Stimulated activated CD4-positive, alpha-beta T cell treated with anti-CD3 and anti-CD28 coated beads, Interleukin-2, amount 100 ng/mL, for 4 hours (primary cell): ENCODE measurements at regions not wholly inside any gene's neighbourhood (a gene's known extent, or its start where the extent isn't known, plus 50 kb on each side); places are given as distances from the start of the nearest gene placed in this dataset.

Experiments used
- DNase-seq: peaks from one replicate; pipeline ENCODE4 v3.0.0-alpha.2; 2020; ENCODE audit warnings: low read depth

DNA sequence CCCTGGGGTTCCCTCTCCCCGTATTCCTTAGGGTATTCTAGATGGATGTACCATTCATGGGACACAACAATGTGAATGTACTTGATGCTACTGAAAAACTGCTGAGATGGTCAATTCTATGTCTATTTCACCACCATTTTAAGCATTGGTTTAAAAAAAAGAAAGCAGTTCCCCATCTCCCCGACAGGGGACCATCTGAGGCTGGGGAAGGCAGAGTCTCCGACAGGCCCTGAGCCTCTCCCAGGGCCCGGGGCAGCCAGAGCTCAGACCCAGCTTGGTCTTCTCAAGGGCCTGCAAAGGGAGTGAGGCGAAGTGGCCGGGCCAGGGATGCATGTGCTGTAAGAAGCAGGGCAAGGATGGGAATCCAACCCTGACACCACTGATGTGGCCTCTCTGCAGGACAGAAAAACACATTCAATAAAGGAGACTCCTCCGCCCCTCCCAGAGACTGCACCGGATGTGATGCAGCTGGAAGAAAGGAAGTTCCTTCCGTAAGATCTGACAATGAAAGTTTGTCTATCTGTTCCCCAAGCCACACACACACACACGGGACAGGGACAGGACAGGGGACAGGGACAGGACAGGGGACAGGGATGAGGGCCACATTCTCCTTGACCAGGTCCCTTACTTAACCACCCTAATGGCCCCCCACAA lies 234.1 kb downstream of the BCL11B start:
- DNase-seq, result no peak

DNA sequence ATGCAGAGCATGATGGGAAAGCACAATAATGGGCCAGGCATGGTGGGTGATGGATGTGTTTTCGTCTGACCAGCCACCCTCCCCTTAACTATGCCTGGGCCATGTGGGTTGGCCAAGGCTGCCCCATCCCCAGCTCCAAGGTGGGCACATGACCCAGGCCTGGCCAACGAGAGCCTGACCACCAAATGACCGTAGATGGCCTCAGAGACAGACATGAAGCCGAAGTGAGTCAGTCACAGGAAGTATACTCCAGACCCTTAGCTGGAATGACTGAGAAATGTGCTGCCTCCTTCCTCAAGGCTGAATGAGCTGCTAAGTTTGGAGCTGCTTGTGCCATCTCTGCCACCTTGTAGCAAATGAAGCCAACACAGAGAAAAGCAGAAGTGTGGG lies 233.6 kb downstream of the BCL11B start:
- DNase-seq, result no peak

DNA sequence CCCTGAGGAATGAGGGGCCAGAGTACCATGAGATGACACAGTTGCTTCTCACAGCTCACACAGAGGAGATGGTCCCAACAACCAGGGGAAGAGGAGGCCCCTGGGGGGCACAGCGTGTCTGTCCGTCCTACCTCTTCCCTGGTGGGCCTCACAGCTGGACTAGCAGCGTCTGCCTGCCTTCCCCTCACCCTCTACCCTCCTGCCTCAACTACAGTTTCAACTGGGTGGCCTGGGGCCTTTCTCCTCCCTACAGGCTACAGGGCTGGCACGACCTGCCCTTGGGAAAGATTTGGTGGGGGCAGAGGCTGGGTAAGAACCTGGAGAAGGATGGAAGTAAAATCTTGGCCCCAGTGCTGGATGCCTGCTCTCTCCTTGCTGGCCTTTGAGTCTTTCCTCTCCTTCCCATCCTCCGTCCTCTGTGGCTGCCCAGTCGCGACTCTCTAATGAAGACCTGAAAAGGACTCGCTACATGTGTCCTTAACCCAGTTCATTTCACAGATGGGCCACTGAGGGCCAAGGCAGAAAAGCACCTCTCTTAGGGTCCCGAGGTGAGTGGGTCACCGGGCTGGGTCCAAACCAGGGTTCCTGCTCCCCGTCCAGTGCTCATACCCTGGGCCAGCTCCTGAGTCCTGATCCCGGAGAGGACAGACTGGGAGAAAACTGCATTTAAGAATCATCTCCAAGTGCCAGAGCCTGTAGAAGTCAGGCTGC lies 232.5 kb downstream of the BCL11B start:
- DNase-seq, result no peak

DNA sequence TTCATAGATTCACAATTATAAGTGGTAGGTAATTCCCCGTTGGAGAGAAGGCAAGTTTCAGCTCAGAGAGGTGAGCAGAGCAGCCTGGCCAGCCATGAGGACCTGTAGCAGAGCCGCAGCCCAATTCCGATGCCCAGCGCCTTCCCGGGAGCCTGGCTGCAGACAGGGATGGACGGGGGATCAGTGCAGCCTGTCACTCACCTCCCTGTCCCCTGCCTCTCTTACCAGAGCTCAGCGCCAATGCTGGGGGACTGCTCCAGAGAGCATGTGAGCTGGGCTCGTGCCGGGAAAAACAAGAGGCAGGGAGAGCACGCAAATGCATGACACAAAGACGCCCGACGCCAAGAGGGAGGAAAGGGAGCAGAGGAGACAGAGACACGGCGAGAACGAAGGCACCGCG lies 231.9 kb downstream of the BCL11B start:
- no peak for DNase-seq

DNA sequence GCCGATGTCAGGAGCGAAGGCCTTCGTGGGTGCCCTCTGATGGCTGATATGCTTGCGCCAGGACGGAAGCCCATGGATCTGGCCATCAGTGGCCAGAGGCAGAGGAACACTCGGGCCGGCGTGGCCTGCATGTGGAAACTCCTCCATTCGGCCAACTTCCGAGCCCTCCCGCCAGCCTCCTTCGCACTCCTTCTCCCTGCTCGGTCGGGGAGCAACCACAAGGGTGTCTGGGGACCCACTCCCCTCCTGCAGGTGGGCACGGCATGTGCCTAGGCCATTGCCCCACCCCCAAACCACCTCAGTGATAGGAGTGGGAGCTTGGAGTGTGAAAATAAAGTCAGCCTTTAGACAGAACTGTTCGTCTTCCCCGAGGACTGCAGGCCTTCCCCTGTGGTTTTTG lies 231.3 kb downstream of the BCL11B start:
- no peak for DNase-seq

DNA sequence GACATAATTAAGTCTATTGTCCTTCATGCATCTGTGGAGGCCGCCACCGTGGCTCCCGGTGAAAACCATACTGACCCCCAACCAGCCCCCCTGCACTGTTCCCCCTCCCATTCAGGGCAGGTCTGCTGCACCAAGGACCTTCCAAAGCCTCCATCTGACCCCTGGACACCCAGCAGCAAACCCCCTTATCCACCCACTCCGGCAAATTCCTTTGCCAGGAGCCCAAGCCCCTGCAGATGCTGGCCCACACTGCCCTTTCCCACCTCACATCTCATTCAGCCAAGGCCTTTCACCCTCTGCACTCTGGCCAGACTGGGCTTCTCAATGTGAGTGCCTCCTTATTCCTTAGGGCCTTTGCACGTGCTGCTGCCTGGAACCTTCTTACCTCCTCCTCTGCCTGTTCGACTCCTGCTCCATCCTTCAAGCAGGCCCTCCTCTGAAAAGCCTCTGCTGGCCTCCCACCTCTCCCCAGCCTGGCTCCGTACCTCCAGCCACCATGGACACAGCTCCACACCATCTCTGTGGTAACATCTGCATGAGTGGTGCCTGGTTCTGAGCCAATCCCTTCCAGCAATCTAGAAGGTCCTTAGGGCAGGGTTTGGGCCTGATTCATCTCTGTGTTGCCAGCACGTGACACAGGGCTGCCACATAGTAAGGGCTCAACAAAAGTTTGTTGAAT lies 230.7 kb downstream of the BCL11B start:
- no peak for DNase-seq

DNA sequence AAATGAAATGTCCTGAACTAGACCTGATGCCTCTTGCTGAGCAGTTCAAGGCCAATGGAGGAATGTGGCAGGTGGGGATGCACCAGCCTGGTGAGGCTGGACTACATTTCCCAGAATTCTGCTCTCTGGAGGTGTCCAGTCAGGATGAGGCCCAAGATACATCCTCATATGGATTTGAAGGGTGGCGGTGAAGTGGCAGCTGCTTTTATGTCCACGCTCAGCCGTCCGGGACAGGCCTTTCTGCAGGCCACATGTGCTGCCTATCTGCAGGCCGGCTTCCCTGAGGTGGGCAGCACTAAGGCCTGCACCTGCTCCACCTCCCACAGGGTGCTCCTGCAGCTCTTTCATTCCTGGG lies 230.2 kb downstream of the BCL11B start:
- DNase-seq, result no peak

DNA sequence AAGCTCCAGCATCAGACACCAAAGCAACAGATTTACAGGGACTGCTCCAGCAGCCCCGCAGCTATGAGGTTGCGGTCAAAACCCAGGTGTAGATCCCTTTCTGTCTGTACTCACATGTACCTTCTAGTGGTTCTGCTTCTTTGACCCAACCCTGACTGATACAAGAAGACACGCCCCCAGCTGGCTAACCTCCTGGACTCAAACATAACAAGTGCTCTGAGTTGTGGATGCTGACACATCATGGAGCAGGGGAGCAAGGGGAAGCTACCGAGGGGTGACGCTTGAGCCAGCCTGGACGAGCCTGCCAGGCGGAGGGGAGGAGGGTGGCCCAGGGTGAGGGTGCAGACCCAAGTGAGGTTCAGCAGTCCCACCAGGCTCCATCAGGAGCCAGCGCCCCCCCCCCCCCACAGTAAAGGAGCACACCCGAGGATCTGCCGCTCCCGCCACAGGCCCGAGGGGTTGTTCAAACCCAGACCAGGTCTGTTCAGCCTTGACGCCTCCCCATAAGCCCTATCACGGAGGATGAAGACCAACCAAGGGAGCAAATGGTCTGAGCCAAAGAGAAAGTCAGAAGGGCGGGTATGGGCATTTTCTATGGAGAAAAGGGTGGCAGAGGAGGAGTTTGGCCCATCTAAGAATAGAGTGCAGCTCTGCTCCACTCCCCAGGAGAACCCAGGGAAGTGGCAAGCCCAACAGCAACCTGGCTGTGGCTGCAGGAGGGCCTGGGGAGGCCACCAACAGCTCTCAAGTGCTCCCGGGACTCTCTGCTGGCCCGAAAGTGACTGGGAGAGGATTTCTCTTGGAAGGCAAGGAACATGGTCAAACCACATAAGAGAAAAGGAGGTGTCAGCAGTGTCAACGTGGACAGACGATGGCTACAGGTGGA lies 229.4 kb downstream of the BCL11B start:
- no peak for DNase-seq

- DNase-seq, result no peak
Observed at GRCh38 chr14:99043267-99043615, 228.8 kb downstream of the BCL11B start.

DNA sequence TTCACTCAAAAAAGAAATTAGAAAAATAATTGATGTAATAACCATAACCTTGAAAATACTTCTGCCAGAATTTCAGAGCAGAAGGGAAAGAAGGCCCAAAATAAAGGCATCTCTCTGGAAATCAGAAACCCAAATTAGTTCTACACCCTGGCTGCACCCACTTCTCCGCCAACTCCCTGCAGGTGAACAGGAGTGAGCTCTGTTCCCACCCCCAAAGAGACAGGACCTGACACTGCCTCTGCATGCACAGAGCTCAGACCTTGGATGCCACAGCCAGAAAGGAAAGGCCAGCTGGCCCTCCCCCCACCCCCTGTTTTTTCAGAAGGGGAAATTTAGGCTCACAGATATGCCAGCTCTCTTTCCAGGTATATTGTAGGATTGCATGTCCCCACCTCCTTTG lies 228.2 kb downstream of the BCL11B start:
- no peak for DNase-seq

- DNase-seq, result no peak
Observed at GRCh38 chr14:99047441-99048031, 224.5 kb downstream of the BCL11B start.

GRCh38 chr14:99050309-99050708 lies 221.7 kb downstream of the BCL11B start:
- no peak for DNase-seq

GRCh38 chr14:99052467-99052866 lies 219.5 kb downstream of the BCL11B start:
- no peak for DNase-seq

GRCh38 chr14:99055019-99055418 lies 217.0 kb downstream of the BCL11B start:
- DNase-seq, result no peak

DNA sequence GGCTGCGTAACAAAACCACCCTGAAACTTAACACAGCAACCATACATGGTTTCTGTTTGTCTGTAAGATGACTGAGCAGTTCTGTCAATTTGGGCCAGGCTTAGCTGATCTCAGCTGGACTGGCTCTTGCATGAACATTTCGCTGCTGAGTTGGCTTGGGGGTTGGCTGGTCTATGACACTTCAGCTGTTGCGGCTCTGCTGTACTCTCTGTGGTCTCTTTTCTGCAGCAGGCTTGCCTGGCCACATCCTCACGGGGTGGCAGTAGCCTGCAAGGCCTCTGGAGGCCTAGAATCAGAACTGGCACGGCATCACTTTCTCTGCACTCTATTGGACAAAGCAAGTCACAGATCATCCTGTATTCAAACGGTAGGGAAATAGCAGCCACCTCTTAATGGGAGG lies 216.2 kb downstream of the BCL11B start:
- DNase-seq, result no peak

GRCh38 chr14:99057576-99058083 lies 214.4 kb downstream of the BCL11B start:
- DNase-seq, result no peak

DNA sequence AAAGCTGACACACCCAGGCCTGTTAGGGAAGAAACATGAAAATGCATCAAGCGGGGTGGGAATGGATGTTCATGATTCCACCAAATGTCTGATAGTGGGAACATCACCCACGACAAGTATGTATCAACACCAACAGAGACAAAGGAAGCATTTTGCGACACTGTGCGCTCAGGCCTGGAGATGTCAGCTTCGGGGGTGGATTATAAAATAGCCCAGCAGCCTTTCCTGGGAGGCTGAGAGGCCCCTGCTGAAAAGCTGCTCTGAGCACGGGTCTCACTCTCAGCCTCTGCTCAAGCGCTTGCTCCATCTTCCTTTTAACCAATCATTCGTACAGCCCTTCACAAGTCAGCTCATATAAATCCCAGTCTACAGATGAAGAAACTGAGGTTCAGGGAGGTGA lies 213.5 kb downstream of the BCL11B start:
- DNase-seq, result no peak

- DNase-seq, result no peak
Observed at GRCh38 chr14:99062216-99062615, 209.8 kb downstream of the BCL11B start.

DNA sequence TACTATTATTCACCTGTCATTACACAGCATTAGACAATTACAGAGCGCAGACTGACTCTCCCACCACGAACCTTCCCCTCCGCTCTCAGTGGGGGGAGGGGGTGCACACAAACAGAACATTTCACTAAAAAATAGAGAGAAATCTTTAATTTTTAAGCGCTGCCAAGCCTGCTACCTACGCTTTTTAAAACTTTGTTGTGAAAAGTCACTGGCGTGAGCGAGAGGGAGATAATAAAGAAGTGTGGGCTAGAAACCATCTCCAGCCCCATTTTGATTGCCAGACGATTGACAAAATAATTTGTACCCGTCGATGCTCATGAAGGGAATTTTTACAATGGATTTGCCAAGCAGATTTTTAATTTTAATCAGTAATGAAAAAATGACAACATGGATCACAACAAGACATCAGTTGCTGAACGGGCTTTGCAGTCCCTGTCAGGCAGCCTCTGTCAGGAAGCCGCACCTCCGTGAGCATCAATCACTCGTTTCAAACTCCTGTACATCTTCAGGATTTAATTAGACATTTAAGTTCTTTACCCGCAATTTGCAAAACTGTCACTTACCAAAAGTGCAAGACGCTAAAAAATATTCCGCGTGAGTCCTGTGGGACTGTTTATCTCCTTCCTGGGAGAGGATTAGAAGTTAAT lies 209.1 kb downstream of the BCL11B start:
- no peak for DNase-seq

DNA sequence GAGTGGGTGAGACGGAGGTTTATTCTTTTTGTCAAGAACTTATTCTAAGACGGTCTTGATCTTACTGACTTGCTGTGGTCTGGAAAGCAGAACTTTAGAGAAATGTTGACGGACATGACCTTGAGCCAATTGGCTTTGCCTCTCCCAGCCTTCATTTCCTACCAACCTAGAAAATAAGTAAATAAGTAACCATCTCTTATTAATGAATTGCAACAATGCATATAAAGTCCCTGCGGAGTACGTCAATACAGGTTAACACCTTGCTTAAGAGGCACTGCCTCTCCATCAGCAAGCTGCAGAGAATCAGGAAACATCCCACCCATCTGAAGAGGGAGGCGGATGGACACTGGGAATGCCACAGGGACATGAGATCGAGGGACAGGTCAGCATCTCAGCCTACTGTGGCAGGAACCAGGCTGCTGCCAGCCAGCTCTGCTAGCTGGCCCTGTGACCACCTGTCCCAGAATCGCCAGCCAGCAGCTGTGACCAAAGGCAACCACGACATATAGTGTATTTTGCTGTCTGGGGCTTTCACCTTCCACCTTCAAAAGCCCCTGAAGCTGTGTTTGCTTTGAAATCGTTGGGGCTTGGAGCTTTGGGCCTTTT lies 208.3 kb downstream of the BCL11B start:
- DNase-seq, result no peak
